ENCODE measurements at regions not wholly inside any gene's neighbourhood (a gene's known extent, or its start where the extent isn't known, plus 50 kb on each side); places are given as distances from the start of the nearest gene placed in this dataset.

GRCh38 chr11:122269824-122270223, 153.8 kb upstream of the BLID start:
- TF ChIP-seq CTCF (IDR thresholded peaks at IDR 0.05; ENCODE audit: borderline replicate concordance, extremely low read depth, low read length, poor library complexity, severe bottlenecking) (no peak), EZH2 (IDR thresholded peaks at IDR 0.05; ENCODE audit: borderline replicate concordance, low read depth, low read length, severe bottlenecking) (no peak)
